Body of pancreas (tissue), 4 donors: ENCODE measurements at regions not wholly inside any gene's neighbourhood (a gene's known extent, or its start where the extent isn't known, plus 50 kb on each side); places are given as distances from the start of the nearest gene placed in this dataset.

Experiments used
- CTCF ChIP-seq, 7 experiments: fragments of 450-650 bp in 4 of 7; fragments of 200-600 bp in 3 of 7; sonication (generic) in 3 of 7; IDR thresholded peaks; one replicate each; pipeline ENCODE4 v1.5.1; 2016 to 2019; ENCODE audit warnings: antibody characterized with exemption in 7 of 7
- POLR2A ChIP-seq, 3 donors: fragments of 450-650 bp; IDR thresholded peaks; one replicate each; pipeline ENCODE4 v1.6.1; 2016; ENCODE audit warnings: antibody characterized with exemption in 3 of 3, mild to moderate bottlenecking in 2 of 3

GRCh38 chr11:106449763-106450162 is 372.3 kb downstream of the AASDHPPT start:
- no peak for TF ChIP-seq CTCF (IDR thresholded peaks at IDR 0.05)
- no peak for TF ChIP-seq POLR2A (IDR thresholded peaks at IDR 0.05)
